Panc1 (cell line): ENCODE measurements at regions not wholly inside any gene's neighbourhood (a gene's known extent, or its start where the extent isn't known, plus 50 kb on each side); places are given as distances from the start of the nearest gene placed in this dataset.

ENCODE experiments used
- POLR2AphosphoS5 ChIP-seq: IDR thresholded peaks from 2 replicates; pipeline ENCODE4 v1.6.1; 2012; ENCODE audit warnings: mild to moderate bottlenecking, low read depth, low read length, moderate library complexity
- SIN3A ChIP-seq: IDR thresholded peaks from 2 replicates; pipeline ENCODE4 v1.6.1; 2012; ENCODE audit warnings: low read depth, mild to moderate bottlenecking, low read length, moderate library complexity, borderline replicate concordance; ENCODE audit not compliant: insufficient read depth
- TCF7L2 ChIP-seq: IDR thresholded peaks from 2 replicates; pipeline ENCODE4 v1.6.1; 2011; ENCODE audit warnings: mild to moderate bottlenecking, low read depth, low read length, inconsistent platforms
- TF ChIP-seq, protein P1 (sequence below): fragments of 450-650 bp; IDR thresholded peaks from 2 replicates; pipeline ENCODE4 v1.5.1; 2017; ENCODE audit warnings: mild to moderate bottlenecking
- TF ChIP-seq, protein P2 (sequence below), 2 experiments: IDR thresholded peaks; 2 replicates each; pipeline ENCODE4 v1.6.1; 2011 to 2012; ENCODE audit warnings: low read depth in 2 of 2, control low read depth in 1 of 2, low read length in 1 of 2, mild to moderate bottlenecking in 1 of 2, moderate library complexity in 1 of 2; ENCODE audit not compliant: insufficient read depth in 1 of 2

DNA sequence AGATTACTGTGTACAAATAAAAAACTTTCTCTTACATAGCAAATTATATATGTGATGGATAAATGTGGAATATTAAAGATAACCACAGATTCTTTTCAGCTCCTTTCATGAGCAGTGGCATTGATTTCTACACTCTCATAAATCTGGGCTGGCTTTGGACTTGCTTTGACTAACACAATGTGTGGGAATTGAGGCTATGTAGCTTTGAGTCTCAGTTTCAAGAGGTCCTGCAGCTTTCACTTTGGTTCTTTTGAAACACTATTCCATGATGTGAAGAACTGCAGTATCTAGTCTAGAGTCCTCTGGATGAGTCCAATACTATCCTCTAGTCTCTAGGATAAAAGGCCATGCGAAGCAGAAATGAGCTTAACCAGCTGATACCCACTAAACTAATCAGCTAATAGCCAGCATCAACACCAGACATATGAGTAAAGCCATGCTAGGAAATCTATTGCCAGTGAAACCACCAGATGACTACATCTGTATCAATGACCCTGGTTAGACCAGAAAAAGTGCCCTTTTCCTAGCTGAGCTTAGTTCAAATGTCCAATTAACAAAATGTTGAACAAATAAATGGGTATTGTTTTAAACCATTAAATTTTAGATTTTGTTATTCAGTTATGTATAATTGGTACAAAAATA lies 274.9 kb upstream of the ZPLD1 start:
- TF ChIP-seq, protein P1, sequence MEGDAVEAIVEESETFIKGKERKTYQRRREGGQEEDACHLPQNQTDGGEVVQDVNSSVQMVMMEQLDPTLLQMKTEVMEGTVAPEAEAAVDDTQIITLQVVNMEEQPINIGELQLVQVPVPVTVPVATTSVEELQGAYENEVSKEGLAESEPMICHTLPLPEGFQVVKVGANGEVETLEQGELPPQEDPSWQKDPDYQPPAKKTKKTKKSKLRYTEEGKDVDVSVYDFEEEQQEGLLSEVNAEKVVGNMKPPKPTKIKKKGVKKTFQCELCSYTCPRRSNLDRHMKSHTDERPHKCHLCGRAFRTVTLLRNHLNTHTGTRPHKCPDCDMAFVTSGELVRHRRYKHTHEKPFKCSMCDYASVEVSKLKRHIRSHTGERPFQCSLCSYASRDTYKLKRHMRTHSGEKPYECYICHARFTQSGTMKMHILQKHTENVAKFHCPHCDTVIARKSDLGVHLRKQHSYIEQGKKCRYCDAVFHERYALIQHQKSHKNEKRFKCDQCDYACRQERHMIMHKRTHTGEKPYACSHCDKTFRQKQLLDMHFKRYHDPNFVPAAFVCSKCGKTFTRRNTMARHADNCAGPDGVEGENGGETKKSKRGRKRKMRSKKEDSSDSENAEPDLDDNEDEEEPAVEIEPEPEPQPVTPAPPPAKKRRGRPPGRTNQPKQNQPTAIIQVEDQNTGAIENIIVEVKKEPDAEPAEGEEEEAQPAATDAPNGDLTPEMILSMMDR: no peak
- TF ChIP-seq, protein P2, sequence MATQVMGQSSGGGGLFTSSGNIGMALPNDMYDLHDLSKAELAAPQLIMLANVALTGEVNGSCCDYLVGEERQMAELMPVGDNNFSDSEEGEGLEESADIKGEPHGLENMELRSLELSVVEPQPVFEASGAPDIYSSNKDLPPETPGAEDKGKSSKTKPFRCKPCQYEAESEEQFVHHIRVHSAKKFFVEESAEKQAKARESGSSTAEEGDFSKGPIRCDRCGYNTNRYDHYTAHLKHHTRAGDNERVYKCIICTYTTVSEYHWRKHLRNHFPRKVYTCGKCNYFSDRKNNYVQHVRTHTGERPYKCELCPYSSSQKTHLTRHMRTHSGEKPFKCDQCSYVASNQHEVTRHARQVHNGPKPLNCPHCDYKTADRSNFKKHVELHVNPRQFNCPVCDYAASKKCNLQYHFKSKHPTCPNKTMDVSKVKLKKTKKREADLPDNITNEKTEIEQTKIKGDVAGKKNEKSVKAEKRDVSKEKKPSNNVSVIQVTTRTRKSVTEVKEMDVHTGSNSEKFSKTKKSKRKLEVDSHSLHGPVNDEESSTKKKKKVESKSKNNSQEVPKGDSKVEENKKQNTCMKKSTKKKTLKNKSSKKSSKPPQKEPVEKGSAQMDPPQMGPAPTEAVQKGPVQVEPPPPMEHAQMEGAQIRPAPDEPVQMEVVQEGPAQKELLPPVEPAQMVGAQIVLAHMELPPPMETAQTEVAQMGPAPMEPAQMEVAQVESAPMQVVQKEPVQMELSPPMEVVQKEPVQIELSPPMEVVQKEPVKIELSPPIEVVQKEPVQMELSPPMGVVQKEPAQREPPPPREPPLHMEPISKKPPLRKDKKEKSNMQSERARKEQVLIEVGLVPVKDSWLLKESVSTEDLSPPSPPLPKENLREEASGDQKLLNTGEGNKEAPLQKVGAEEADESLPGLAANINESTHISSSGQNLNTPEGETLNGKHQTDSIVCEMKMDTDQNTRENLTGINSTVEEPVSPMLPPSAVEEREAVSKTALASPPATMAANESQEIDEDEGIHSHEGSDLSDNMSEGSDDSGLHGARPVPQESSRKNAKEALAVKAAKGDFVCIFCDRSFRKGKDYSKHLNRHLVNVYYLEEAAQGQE (IDR thresholded peaks at IDR 0.05; ENCODE audit: insufficient read depth in 1 of 2, low read depth in 2 of 2, low read length in 1 of 2): no peak
- TF ChIP-seq POLR2AphosphoS5 (no peak), TCF7L2 (no peak), SIN3A (no peak)
